AML-193 (cell line): ENCODE measurements at regions not wholly inside any gene's neighbourhood (a gene's known extent, or its start where the extent isn't known, plus 50 kb on each side); places are given as distances from the start of the nearest gene placed in this dataset.

ENCODE experiments used
- DNase-seq, 2 experiments: peaks; one replicate each; lab custom pipeline; 2025; lab: John Stamatoyannopoulos, UW

GRCh38 chr4:181550381-181550780 lies 692.8 kb upstream of the TENM3 start:
- no peak for DNase-seq

GRCh38 chr4:181559637-181560036 lies 683.6 kb upstream of the TENM3 start:
- no peak for DNase-seq

GRCh38 chr4:181562399-181562798 lies 680.8 kb upstream of the TENM3 start:
- DNase-seq, result no peak

- no peak for DNase-seq
These were observed 678.6 kb upstream of the TENM3 start for GRCh38 chr4:181564625-181565024.

GRCh38 chr4:181566490-181566889 lies 676.7 kb upstream of the TENM3 start:
- no peak for DNase-seq

GRCh38 chr4:181569553-181569952 lies 673.6 kb upstream of the TENM3 start:
- DNase-seq, result peak; percentile 12 to 19

- no peak for DNase-seq
These were observed 664.3 kb upstream of the TENM3 start for GRCh38 chr4:181578911-181579310.

GRCh38 chr4:181579486-181579885 lies 663.7 kb upstream of the TENM3 start:
- DNase-seq, result no peak

- DNase-seq, result no peak
These were observed 661.2 kb upstream of the TENM3 start for GRCh38 chr4:181581983-181582382.

- no peak for DNase-seq
These were observed 660.6 kb upstream of the TENM3 start for GRCh38 chr4:181582595-181582994.

- DNase-seq, result no peak
These were observed 654.4 kb upstream of the TENM3 start for GRCh38 chr4:181588733-181589302.

- no peak for DNase-seq
These were observed 650.9 kb upstream of the TENM3 start for GRCh38 chr4:181592221-181592745.

- no peak for DNase-seq
These were observed 649.5 kb upstream of the TENM3 start for GRCh38 chr4:181593703-181594102.

GRCh38 chr4:181594188-181594587 lies 649.0 kb upstream of the TENM3 start:
- DNase-seq, result no peak

- no peak for DNase-seq
These were observed 647.5 kb upstream of the TENM3 start for GRCh38 chr4:181595716-181596115.

GRCh38 chr4:181597766-181598165 lies 645.4 kb upstream of the TENM3 start:
- DNase-seq, result no peak

GRCh38 chr4:181599134-181599533 lies 644.1 kb upstream of the TENM3 start:
- DNase-seq, result no peak

GRCh38 chr4:181601103-181601502 lies 642.1 kb upstream of the TENM3 start:
- DNase-seq, result no peak

- no peak for DNase-seq
These were observed 638.7 kb upstream of the TENM3 start for GRCh38 chr4:181604546-181604945.

- no peak for DNase-seq
These were observed 636.9 kb upstream of the TENM3 start for GRCh38 chr4:181606300-181606699.

- DNase-seq, result no peak
These were observed 635.0 kb upstream of the TENM3 start for GRCh38 chr4:181608181-181608580.

- no peak for DNase-seq
These were observed 632.0 kb upstream of the TENM3 start for GRCh38 chr4:181611033-181611711.

GRCh38 chr4:181611946-181612600 lies 631.1 kb upstream of the TENM3 start:
- no peak for DNase-seq
